HCT116 (cell line): ENCODE measurements at regions not wholly inside any gene's neighbourhood (a gene's known extent, or its start where the extent isn't known, plus 50 kb on each side); places are given as distances from the start of the nearest gene placed in this dataset.

Experiments
- ATAC-seq: fragments of 200-7000 bp; cut with Tn5 transposase; 2 replicates; pipeline ENCODE4 v1.9.1; 2020; ENCODE audit warnings: mild to moderate bottlenecking, moderate library complexity
- BruUV-seq: library from RNA; stranded (reverse); fragments of 400-500 nt; replicated peaks from 2 replicates; lab custom pipeline; 2021; lab: Mats Ljungman, UMichigan
- CTCF ChIA-PET: fragments of 300-600 bp; sonication (Branson Sonifier 250); formaldehyde crosslinking; loops from one replicate; lab custom pipeline; 2021; ENCODE audit warnings: antibody characterized with exemption; lab: Charles Lee
- POLR2A ChIA-PET: fragments of 300-600, 350-600 bp; sonication (Branson Sonifier 250); formaldehyde crosslinking; loops from one replicate; lab custom pipeline; 2021; ENCODE audit warnings: antibody characterized with exemption; lab: Charles Lee
- RAD21 ChIA-PET, 2 experiments: fragments of 300-600 bp; sonication (Branson Sonifier 250); formaldehyde crosslinking; loops; one replicate each; lab custom pipeline; 2023; ENCODE audit warnings: low total read pairs in 2 of 2; ENCODE audit not compliant: uncharacterized antibody in 2 of 2, unreplicated experiment in 2 of 2, low non-redundant PET in 1 of 2; lab: Charles Lee
- DNase-seq: peaks from one replicate; pipeline ENCODE4 v3.0.0-alpha.2; 2010; ENCODE audit warnings: low read depth, low spot score
- H2AFZ ChIP-seq: fragments of 200-600 bp; shearing (Covaris generic), sonication (generic); 2 replicates; pipeline ENCODE4 v1.6.1; 2017; ENCODE audit warnings: low read depth, mixed run types, mixed read lengths, antibody characterized with exemption, low read length; ENCODE audit not compliant: poor library complexity, severe bottlenecking
- H3K27ac ChIP-seq: 2 replicates; pipeline ENCODE4 v1.5.1; 2012; ENCODE audit warnings: low read depth, low read length
- H3K27me3 ChIP-seq: fragments of 200-600 bp; sonication (generic); 2 replicates; pipeline ENCODE4 v1.6.1; 2016; ENCODE audit warnings: mixed run types, low read length, mixed read lengths; ENCODE audit not compliant: insufficient read depth
- H3K36me3 ChIP-seq, 2 experiments: fragments of 200-500 bp in 1 of 2; fragments of 200-600 bp in 1 of 2; sonication (Bioruptor generic) in 1 of 2; sonication (generic) in 1 of 2; 2 replicates each; pipeline versions ENCODE4 v1.5.1 to v1.6.1; 2014 to 2016; ENCODE audit warnings: low read length in 2 of 2, inconsistent platforms in 1 of 2, mixed read lengths in 1 of 2, mixed run types in 1 of 2; ENCODE audit not compliant: insufficient read depth in 2 of 2, control insufficient read depth in 1 of 2
- H3K4me1 ChIP-seq, 2 experiments: fragments of 200-600 bp in 1 of 2; sonication (generic) in 1 of 2; 2 replicates each; pipeline versions ENCODE4 v1.5.1 to v1.6.1; 2012 to 2017; ENCODE audit warnings: low read length in 2 of 2, inconsistent platforms in 1 of 2, mild to moderate bottlenecking in 1 of 2, mixed read lengths in 1 of 2, mixed run types in 1 of 2, moderate library complexity in 1 of 2; ENCODE audit not compliant: insufficient read depth in 2 of 2, control insufficient read depth in 1 of 2
- H3K4me2 ChIP-seq: fragments of 200-600 bp; sonication (generic); 2 replicates; pipeline ENCODE4 v1.6.1; 2017; ENCODE audit warnings: mixed run types, low read length, mixed read lengths
- H3K4me3 ChIP-seq, 2 experiments: fragments of 200-600 bp in 1 of 2; sonication (generic) in 1 of 2; replicated peaks in 1 of 2; 2 replicates each; pipeline ENCODE4 v1.5.1; 2011 to 2016; ENCODE audit warnings: low read length in 2 of 2, control low read depth in 1 of 2, low read depth in 1 of 2, mild to moderate bottlenecking in 1 of 2, mixed read lengths in 1 of 2, mixed run types in 1 of 2
- H3K79me2 ChIP-seq: fragments of 200-600 bp; sonication (generic); 2 replicates; pipeline ENCODE4 v1.6.1; 2017; ENCODE audit warnings: mild to moderate bottlenecking, mixed run types, low read length, moderate library complexity, mixed read lengths; ENCODE audit not compliant: insufficient read depth
- H3K9ac ChIP-seq: fragments of 200-600 bp; sonication (generic); 2 replicates; pipeline ENCODE4 v1.6.1; 2016; ENCODE audit warnings: low read length, mixed read lengths
- H3K9me2 ChIP-seq: fragments of 200-600 bp; sonication (generic), shearing (Covaris generic); 2 replicates; pipeline ENCODE4 v1.6.1; 2017; ENCODE audit warnings: mixed run types, mild to moderate bottlenecking, moderate library complexity; ENCODE audit not compliant: insufficient read depth
- H3K9me3 ChIP-seq, 2 experiments: fragments of 200-500 bp in 1 of 2; fragments of 200-600 bp in 1 of 2; sonication (Bioruptor generic) in 1 of 2; sonication (generic) in 1 of 2; 2 replicates each; pipeline ENCODE4 v1.6.1; 2014 to 2017; ENCODE audit warnings: low read length in 2 of 2, mixed read lengths in 2 of 2, inconsistent platforms in 1 of 2, low read depth in 1 of 2, mild to moderate bottlenecking in 1 of 2, mixed run types in 1 of 2, moderate library complexity in 1 of 2; ENCODE audit not compliant: control insufficient read depth in 1 of 2, insufficient read depth in 1 of 2
- H4K20me1 ChIP-seq: fragments of 200-600 bp; sonication (generic), shearing (Covaris generic); 2 replicates; pipeline ENCODE4 v1.6.1; 2017; ENCODE audit warnings: mixed run types, mild to moderate bottlenecking, moderate library complexity; ENCODE audit not compliant: insufficient read depth
- CBX3 ChIP-seq: IDR thresholded peaks from 2 replicates; pipeline ENCODE4 v1.6.1; 2012; ENCODE audit warnings: low read depth
- EGR1 ChIP-seq: IDR thresholded peaks from 2 replicates; pipeline ENCODE4 v1.6.1; 2012; ENCODE audit warnings: low read depth
- ELF1 ChIP-seq: IDR thresholded peaks from 2 replicates; pipeline ENCODE4 v1.6.1; 2012; ENCODE audit warnings: low read depth, borderline replicate concordance
- JUND ChIP-seq: IDR thresholded peaks from 2 replicates; pipeline ENCODE4 v1.6.1; 2012
- POLR2A ChIP-seq: IDR thresholded peaks from 2 replicates; pipeline ENCODE4 v1.7.0; 2011; ENCODE audit warnings: borderline replicate concordance; ENCODE audit not compliant: insufficient read depth, insufficient read length; ENCODE audit errors: extremely low read depth
- SRF ChIP-seq: IDR thresholded peaks from 2 replicates; pipeline ENCODE4 v1.6.1; 2012; ENCODE audit warnings: low read depth
- intact Hi-C: fragments of 100-400 bp; cut with micrococcal nuclease; formaldehyde crosslinking; loops from 2 replicates; pipeline ENCODE4 v1.10.0; 2022
- TF ChIP-seq, protein P1 (sequence below): IDR thresholded peaks from 2 replicates; pipeline ENCODE4 v1.6.1; 2011; ENCODE audit warnings: mild to moderate bottlenecking, low read length, moderate library complexity; ENCODE audit not compliant: insufficient replicate concordance; ENCODE audit errors: extremely low read depth
- TF ChIP-seq, protein P2 (sequence below), 3 experiments: fragments of 200-600 bp in 1 of 3; sonication (generic) in 1 of 3; IDR thresholded peaks in 2 of 3; conservative IDR thresholded peaks in 1 of 3; 2 replicates each; pipeline ENCODE4 v1.5.1; 2012 to 2017; ENCODE audit warnings: low read depth in 2 of 3, low read length in 2 of 3, antibody characterized with exemption in 1 of 3, borderline replicate concordance in 1 of 3, control low read depth in 1 of 3, mild to moderate bottlenecking in 1 of 3, mixed read lengths in 1 of 3, mixed run types in 1 of 3, moderate library complexity in 1 of 3; ENCODE audit not compliant: insufficient read depth in 1 of 3

DNA sequence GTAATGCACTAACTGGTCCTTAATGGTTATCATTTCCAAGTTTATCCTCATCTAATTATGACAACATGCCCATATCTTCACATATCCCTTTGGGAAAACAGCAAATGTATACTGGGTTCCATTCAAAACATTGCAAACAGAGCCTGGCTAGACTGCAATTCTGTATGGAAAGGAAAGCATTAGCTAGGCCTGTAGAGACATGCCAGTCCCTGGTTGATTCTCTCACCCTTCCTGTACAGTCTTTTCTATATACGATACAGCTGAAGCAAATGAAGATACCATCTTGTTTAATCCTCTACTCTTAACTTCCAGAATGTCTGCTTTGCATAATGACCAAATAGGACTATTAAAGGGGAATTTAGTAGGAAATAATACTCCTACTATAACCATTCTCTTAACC is 294.4 kb upstream of the MC4R start:
- no peaks in the 10 kb centered on the region for H3K4me1 ChIP-seq
- RAD21 ChIA-PET: interaction anchor here in 1 of 2 experiments (0.6 kb wide), 1 partner anchor 409 kb away, joined by 7 read pairs; no protein-coding TSS in a partner anchor
- intact Hi-C loops: no loop called here
- CTCF ChIA-PET: interaction anchor here (1.3 kb wide), 1 partner anchor 835 kb away, joined by 7 read pairs; no protein-coding TSS in a partner anchor
- H3K9ac ChIP-seq: no peak overlapping the region
- H3K4me3 ChIP-seq: no peak overlapping the region
- H4K20me1 ChIP-seq: no peaks in the 10 kb centered on the region
- H3K9me2 ChIP-seq: no peaks in the 10 kb centered on the region
- BruUV-seq: no TSS peak
- no peak overlapping the region for H3K4me2 ChIP-seq
- POLR2A ChIA-PET: no interaction called here
- no peak for TF ChIP-seq JUND
- TF ChIP-seq CBX3: no peak
- no peak for TF ChIP-seq EGR1
- TF ChIP-seq, protein P1, sequence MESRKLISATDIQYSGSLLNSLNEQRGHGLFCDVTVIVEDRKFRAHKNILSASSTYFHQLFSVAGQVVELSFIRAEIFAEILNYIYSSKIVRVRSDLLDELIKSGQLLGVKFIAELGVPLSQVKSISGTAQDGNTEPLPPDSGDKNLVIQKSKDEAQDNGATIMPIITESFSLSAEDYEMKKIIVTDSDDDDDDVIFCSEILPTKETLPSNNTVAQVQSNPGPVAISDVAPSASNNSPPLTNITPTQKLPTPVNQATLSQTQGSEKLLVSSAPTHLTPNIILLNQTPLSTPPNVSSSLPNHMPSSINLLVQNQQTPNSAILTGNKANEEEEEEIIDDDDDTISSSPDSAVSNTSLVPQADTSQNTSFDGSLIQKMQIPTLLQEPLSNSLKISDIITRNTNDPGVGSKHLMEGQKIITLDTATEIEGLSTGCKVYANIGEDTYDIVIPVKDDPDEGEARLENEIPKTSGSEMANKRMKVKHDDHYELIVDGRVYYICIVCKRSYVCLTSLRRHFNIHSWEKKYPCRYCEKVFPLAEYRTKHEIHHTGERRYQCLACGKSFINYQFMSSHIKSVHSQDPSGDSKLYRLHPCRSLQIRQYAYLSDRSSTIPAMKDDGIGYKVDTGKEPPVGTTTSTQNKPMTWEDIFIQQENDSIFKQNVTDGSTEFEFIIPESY: no peak
- no peak for TF ChIP-seq SRF
- TF ChIP-seq POLR2A: no peak
- TF ChIP-seq, protein P2, sequence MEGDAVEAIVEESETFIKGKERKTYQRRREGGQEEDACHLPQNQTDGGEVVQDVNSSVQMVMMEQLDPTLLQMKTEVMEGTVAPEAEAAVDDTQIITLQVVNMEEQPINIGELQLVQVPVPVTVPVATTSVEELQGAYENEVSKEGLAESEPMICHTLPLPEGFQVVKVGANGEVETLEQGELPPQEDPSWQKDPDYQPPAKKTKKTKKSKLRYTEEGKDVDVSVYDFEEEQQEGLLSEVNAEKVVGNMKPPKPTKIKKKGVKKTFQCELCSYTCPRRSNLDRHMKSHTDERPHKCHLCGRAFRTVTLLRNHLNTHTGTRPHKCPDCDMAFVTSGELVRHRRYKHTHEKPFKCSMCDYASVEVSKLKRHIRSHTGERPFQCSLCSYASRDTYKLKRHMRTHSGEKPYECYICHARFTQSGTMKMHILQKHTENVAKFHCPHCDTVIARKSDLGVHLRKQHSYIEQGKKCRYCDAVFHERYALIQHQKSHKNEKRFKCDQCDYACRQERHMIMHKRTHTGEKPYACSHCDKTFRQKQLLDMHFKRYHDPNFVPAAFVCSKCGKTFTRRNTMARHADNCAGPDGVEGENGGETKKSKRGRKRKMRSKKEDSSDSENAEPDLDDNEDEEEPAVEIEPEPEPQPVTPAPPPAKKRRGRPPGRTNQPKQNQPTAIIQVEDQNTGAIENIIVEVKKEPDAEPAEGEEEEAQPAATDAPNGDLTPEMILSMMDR (IDR thresholded peaks at IDR 0.05 in 2 of 3, conservative IDR thresholded peaks at IDR 0.05 in 1 of 3; ENCODE audit: borderline replicate concordance in 1 of 3, insufficient read depth in 1 of 3, low read depth in 2 of 3, low read length in 2 of 3): no peak
- TF ChIP-seq ELF1: no peak
- H3K79me2 ChIP-seq: no peaks in the 10 kb centered on the region
- no peaks in the 10 kb centered on the region for H3K36me3 ChIP-seq
- no peak for DNase-seq
- H3K9me3 ChIP-seq: no peaks in the 10 kb centered on the region
- no peak overlapping the region for H3K27ac ChIP-seq
- H2AFZ ChIP-seq: no peak overlapping the region
- H3K27me3 ChIP-seq: no peaks in the 10 kb centered on the region
- ATAC-seq: no peak
